IMR-90 (cell line): ENCODE measurements at regions not wholly inside any gene's neighbourhood (a gene's known extent, or its start where the extent isn't known, plus 50 kb on each side); places are given as distances from the start of the nearest gene placed in this dataset.

Experiments
- ATAC-seq: fragments of 200-7000 bp; cut with Tn5 transposase; 2 replicates; pipeline ENCODE4 v1.9.1; 2020; ENCODE audit warnings: low read depth, mild to moderate bottlenecking, moderate library complexity
- BruUV-seq: library from RNA; stranded (reverse); fragments of 400-500 nt; replicated peaks from 2 replicates; lab custom pipeline; 2021; lab: Mats Ljungman, UMichigan
- CTCF ChIA-PET: fragments of 300-600 bp; formaldehyde crosslinking; extraction: SDS; loops from one replicate; lab custom pipeline; 2021; ENCODE audit warnings: antibody characterized with exemption; lab: Yijun Ruan, JAX
- POLR2A ChIA-PET: fragments of 300-600 bp; sonication (Branson Sonifier 250); formaldehyde crosslinking; loops from one replicate; lab custom pipeline; 2022; ENCODE audit warnings: antibody characterized with exemption; ENCODE audit not compliant: unreplicated experiment; lab: Charles Lee
- DNase-seq: peaks from one replicate; pipeline ENCODE4 v3.0.0; 2013
- H2AFZ ChIP-seq: replicated peaks from 2 replicates; pipeline ENCODE3; 2013; ENCODE audit warnings: low read length, mild to moderate bottlenecking; ENCODE audit not compliant: poor library complexity
- H2AK5ac ChIP-seq: 2 replicates; pipeline ENCODE4 v1.6.1; 2013; ENCODE audit warnings: low read depth, low read length, inconsistent platforms
- H2AK9ac ChIP-seq: replicated peaks from 2 replicates; pipeline ENCODE3; 2013; ENCODE audit warnings: mild to moderate bottlenecking, low read depth, low read length, moderate library complexity; ENCODE audit not compliant: poor library complexity
- H2BK120ac ChIP-seq: 2 replicates; pipeline ENCODE4 v1.6.1; 2013; ENCODE audit warnings: low read depth, low read length, inconsistent platforms
- H2BK15ac ChIP-seq: 3 replicates; pipeline ENCODE4 v1.6.1; 2013; ENCODE audit warnings: low read depth, low read length, inconsistent platforms
- H2BK20ac ChIP-seq: 2 replicates; pipeline ENCODE4 v1.6.1; 2013; ENCODE audit warnings: low read depth, mild to moderate bottlenecking, inconsistent platforms, low read length, moderate library complexity
- H2BK5ac ChIP-seq: 2 replicates; pipeline ENCODE4 v1.6.1; 2013; ENCODE audit warnings: mild to moderate bottlenecking, low read depth, low read length, inconsistent platforms; ENCODE audit not compliant: poor library complexity, severe bottlenecking
- H3K14ac ChIP-seq: replicated peaks from 2 replicates; pipeline ENCODE4 v1.6.1; 2013; ENCODE audit warnings: low read depth, low read length, inconsistent platforms
- H3K18ac ChIP-seq: 2 replicates; pipeline ENCODE4 v1.6.1; 2013; ENCODE audit warnings: low read depth, low read length, control low read depth
- H3K23ac ChIP-seq: 2 replicates; pipeline ENCODE4 v1.6.1; 2013; ENCODE audit warnings: low read depth, low read length, inconsistent platforms
- H3K27ac ChIP-seq: 2 replicates; pipeline ENCODE4 v1.5.1; 2013; ENCODE audit warnings: mild to moderate bottlenecking, control low read depth, low read length; ENCODE audit not compliant: insufficient read depth
- H3K27me3 ChIP-seq: 2 replicates; pipeline ENCODE4 v1.6.1; 2013; ENCODE audit warnings: low read length; ENCODE audit not compliant: control insufficient read depth, insufficient read depth
- H3K36me3 ChIP-seq: 2 replicates; pipeline ENCODE4 v1.6.1; 2013; ENCODE audit warnings: low read length, mixed read lengths; ENCODE audit not compliant: control insufficient read depth, insufficient read depth
- H3K4ac ChIP-seq: 2 replicates; pipeline ENCODE4 v1.6.1; 2013; ENCODE audit warnings: low read depth, low read length, inconsistent platforms
- H3K4me1 ChIP-seq: 2 replicates; pipeline ENCODE4 v1.6.1; 2013; ENCODE audit warnings: low read length, mixed read lengths; ENCODE audit not compliant: control insufficient read depth, insufficient read depth
- H3K4me2 ChIP-seq: 2 replicates; pipeline ENCODE4 v1.6.1; 2013; ENCODE audit warnings: low read depth, mild to moderate bottlenecking, control low read depth, low read length, moderate library complexity
- H3K4me3 ChIP-seq: 2 replicates; pipeline ENCODE4 v1.5.1; 2013; ENCODE audit warnings: low read depth, mild to moderate bottlenecking, control low read depth, low read length, moderate library complexity; ENCODE audit not compliant: insufficient read depth
- H3K56ac ChIP-seq: 2 replicates; pipeline ENCODE4 v1.6.1; 2013; ENCODE audit warnings: low read length, inconsistent platforms; ENCODE audit not compliant: insufficient read depth; ENCODE audit errors: extremely low read depth
- H3K79me1 ChIP-seq, 2 experiments: 2 replicates each; pipeline ENCODE4 v1.6.1; 2013; ENCODE audit warnings: low read length in 2 of 2, inconsistent platforms in 1 of 2, low read depth in 1 of 2
- H3K9ac ChIP-seq: 2 replicates; pipeline ENCODE4 v1.6.1; 2013; ENCODE audit warnings: low read depth, low read length, control low read depth
- H3K9me1 ChIP-seq: 2 replicates; pipeline ENCODE4 v1.6.1; 2013; ENCODE audit warnings: low read length, inconsistent platforms; ENCODE audit not compliant: insufficient read depth
- H3K9me3 ChIP-seq: 2 replicates; pipeline ENCODE4 v1.6.1; 2013; ENCODE audit warnings: low read length; ENCODE audit not compliant: control insufficient read depth, insufficient read depth
- H4K20me1 ChIP-seq: 2 replicates; pipeline ENCODE4 v1.6.1; 2013; ENCODE audit warnings: low read length, inconsistent platforms; ENCODE audit not compliant: insufficient read depth
- H4K5ac ChIP-seq: 2 replicates; pipeline ENCODE4 v1.6.1; 2013; ENCODE audit warnings: mild to moderate bottlenecking, low read depth, low read length, control low read depth
- H4K8ac ChIP-seq, 2 experiments: 2 replicates each; pipeline ENCODE4 v1.6.1; 2013; ENCODE audit warnings: low read depth in 2 of 2, low read length in 2 of 2, control low read depth in 1 of 2, inconsistent platforms in 1 of 2
- H4K91ac ChIP-seq: 2 replicates; pipeline ENCODE4 v1.6.1; 2013; ENCODE audit warnings: low read depth, low read length, inconsistent platforms; ENCODE audit not compliant: insufficient read depth
- BHLHE40 ChIP-seq: fragments of 150-350 bp; IDR thresholded peaks from 2 replicates; pipeline ENCODE4 v1.6.1; 2016; ENCODE audit warnings: mild to moderate bottlenecking, low read depth, low read length
- ELK1 ChIP-seq: fragments of 150-350 bp; IDR thresholded peaks from 2 replicates; pipeline ENCODE4 v1.6.1; 2016; ENCODE audit warnings: low read depth, mild to moderate bottlenecking, low read length, moderate library complexity, borderline replicate concordance
- MAZ ChIP-seq: IDR thresholded peaks from 2 replicates; pipeline ENCODE4 v1.6.1; 2012; ENCODE audit warnings: low read depth, mild to moderate bottlenecking, low read length, improper control_type of control experiment, moderate library complexity, borderline replicate concordance
- MXI1 ChIP-seq: IDR thresholded peaks from 2 replicates; pipeline ENCODE4 v1.6.1; 2012; ENCODE audit warnings: low read depth, mild to moderate bottlenecking, low read length, moderate library complexity, borderline replicate concordance
- NFE2L2 ChIP-seq: fragments of 150-350 bp; IDR thresholded peaks from 2 replicates; pipeline ENCODE4 v1.6.1; 2016; ENCODE audit warnings: low read depth, mild to moderate bottlenecking, low read length
- RCOR1 ChIP-seq: IDR thresholded peaks from 2 replicates; pipeline ENCODE4 v1.6.1; 2012; ENCODE audit warnings: mild to moderate bottlenecking, low read length, improper control_type of control experiment; ENCODE audit not compliant: insufficient replicate concordance
- RFX5 ChIP-seq: IDR thresholded peaks from 2 replicates; pipeline ENCODE4 v1.8.0; 2012; ENCODE audit warnings: low read depth, mild to moderate bottlenecking, low read length, moderate library complexity
- SMC3 ChIP-seq: fragments of 150-350 bp; IDR thresholded peaks from 2 replicates; pipeline ENCODE4 v1.6.1; 2016; ENCODE audit warnings: low read depth, mild to moderate bottlenecking, antibody characterized with exemption, low read length, moderate library complexity
- USF2 ChIP-seq: fragments of 150-350 bp; IDR thresholded peaks from 2 replicates; pipeline ENCODE4 v1.6.1; 2017; ENCODE audit warnings: mild to moderate bottlenecking, antibody characterized with exemption, low read length, low read depth
- dilution Hi-C: fragments of 300-500 bp; cut with HindIII; formaldehyde crosslinking; loops from one replicate; pipeline ENCODE4 v1.14.3; 2018; ENCODE audit warnings: low sequenced_read_pairs; ENCODE audit not compliant: unreplicated experiment
- in situ Hi-C: fragments of 300-500 bp; cut with MboI; formaldehyde crosslinking; loops from 3 replicates; pipeline ENCODE4 v1.14.3; 2019; ENCODE audit warnings: low sequenced_read_pairs, inconsistent platforms, mixed read lengths
- intact Hi-C: fragments of 100-400 bp; cut with micrococcal nuclease; formaldehyde crosslinking; loops from 2 replicates; pipeline ENCODE4 v1.10.0; 2022

GRCh38 chr13:70394031-70394548, 285.8 kb upstream of the KLHL1 start:
- H3K14ac ChIP-seq, result no peak overlapping the region
- H4K20me1 ChIP-seq, result no peaks in the 10 kb centered on the region
- no peak overlapping the region for H2BK15ac ChIP-seq
- intact Hi-C loops, result no loop called here
- no peak overlapping the region for H2AK9ac ChIP-seq
- no peak overlapping the region for H2BK20ac ChIP-seq
- H4K91ac ChIP-seq, result no peak overlapping the region
- no peak overlapping the region for H3K4me2 ChIP-seq
- H2BK120ac ChIP-seq, result no peak overlapping the region
- H3K23ac ChIP-seq, result no peak overlapping the region
- H3K79me1 ChIP-seq, result no peaks in the 10 kb centered on the region
- no peaks in the 10 kb centered on the region for H3K9me3 ChIP-seq
- H2AFZ ChIP-seq, result no peak overlapping the region
- H3K27ac ChIP-seq, result no peak overlapping the region
- H3K4me3 ChIP-seq, result no peak overlapping the region
- no peak overlapping the region for H3K18ac ChIP-seq
- in situ Hi-C loops, result no loop called here
- ATAC-seq (no peak), DNase-seq (no peak)
- no peak overlapping the region for H3K56ac ChIP-seq
- no peaks in the 10 kb centered on the region for H3K36me3 ChIP-seq
- H3K27me3 ChIP-seq, result no peaks in the 10 kb centered on the region
- H4K8ac ChIP-seq, result no peak overlapping the region
- no peak overlapping the region for H2AK5ac ChIP-seq
- CTCF ChIA-PET, result no interaction called here
- dilution Hi-C loops, result no loop called here
- no peak overlapping the region for H3K9ac ChIP-seq
- H3K4ac ChIP-seq, result no peak overlapping the region
- H2BK5ac ChIP-seq, result no peak overlapping the region
- BruUV-seq, result no TSS peak
- H3K4me1 ChIP-seq, result no peaks in the 10 kb centered on the region
- no peak overlapping the region for H4K5ac ChIP-seq
- no peaks in the 10 kb centered on the region for H3K9me1 ChIP-seq
- POLR2A ChIA-PET, result no interaction called here
- TF ChIP-seq RFX5 (no peak), MXI1 (no peak), MAZ (no peak), SMC3 (no peak), RCOR1 (no peak), NFE2L2 (no peak), BHLHE40 (no peak), USF2 (no peak), ELK1 (no peak)
